Loucy (cell line): ENCODE measurements at regions not wholly inside any gene's neighbourhood (a gene's known extent, or its start where the extent isn't known, plus 50 kb on each side); places are given as distances from the start of the nearest gene placed in this dataset.

Source experiments
- EZH2phosphoT487 ChIP-seq: fragments of 200-600 bp; IDR thresholded peaks from 2 replicates; pipeline ENCODE4 v1.6.1; 2018; ENCODE audit warnings: antibody characterized with exemption, mild to moderate bottlenecking, moderate library complexity, borderline replicate concordance
- TF ChIP-seq, protein P1 (sequence below): fragments of 200-600 bp; sonication (generic); conservative IDR thresholded peaks from 2 replicates; pipeline ENCODE4 v1.5.1; 2014; ENCODE audit warnings: mild to moderate bottlenecking, antibody characterized with exemption, low read length

- TF ChIP-seq, protein P1, sequence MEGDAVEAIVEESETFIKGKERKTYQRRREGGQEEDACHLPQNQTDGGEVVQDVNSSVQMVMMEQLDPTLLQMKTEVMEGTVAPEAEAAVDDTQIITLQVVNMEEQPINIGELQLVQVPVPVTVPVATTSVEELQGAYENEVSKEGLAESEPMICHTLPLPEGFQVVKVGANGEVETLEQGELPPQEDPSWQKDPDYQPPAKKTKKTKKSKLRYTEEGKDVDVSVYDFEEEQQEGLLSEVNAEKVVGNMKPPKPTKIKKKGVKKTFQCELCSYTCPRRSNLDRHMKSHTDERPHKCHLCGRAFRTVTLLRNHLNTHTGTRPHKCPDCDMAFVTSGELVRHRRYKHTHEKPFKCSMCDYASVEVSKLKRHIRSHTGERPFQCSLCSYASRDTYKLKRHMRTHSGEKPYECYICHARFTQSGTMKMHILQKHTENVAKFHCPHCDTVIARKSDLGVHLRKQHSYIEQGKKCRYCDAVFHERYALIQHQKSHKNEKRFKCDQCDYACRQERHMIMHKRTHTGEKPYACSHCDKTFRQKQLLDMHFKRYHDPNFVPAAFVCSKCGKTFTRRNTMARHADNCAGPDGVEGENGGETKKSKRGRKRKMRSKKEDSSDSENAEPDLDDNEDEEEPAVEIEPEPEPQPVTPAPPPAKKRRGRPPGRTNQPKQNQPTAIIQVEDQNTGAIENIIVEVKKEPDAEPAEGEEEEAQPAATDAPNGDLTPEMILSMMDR: no peak
- TF ChIP-seq EZH2phosphoT487: no peak
These were observed 61.2 kb upstream of the PELI1 start for GRCh38 chr2:64205415-64205814.
